Lower leg skin (tissue), 4 donors: ENCODE measurements at regions not wholly inside any gene's neighbourhood (a gene's known extent, or its start where the extent isn't known, plus 50 kb on each side); places are given as distances from the start of the nearest gene placed in this dataset.

ENCODE experiments used
- DNase-seq, 2 donors: peaks; one replicate each; pipeline ENCODE4 v3.0.0-alpha.2; 2019; ENCODE audit warnings: low spot score in 2 of 2
- H3K4me3 ChIP-seq: fragments of 200-600 bp; sonication (generic); 2 replicates; pipeline ENCODE4 v1.5.1; 2017; ENCODE audit warnings: mild to moderate bottlenecking, low read depth; ENCODE audit not compliant: poor library complexity, severe bottlenecking
- CTCF ChIP-seq, 3 donors: fragments of 450-650 bp; IDR thresholded peaks; one replicate each; pipeline ENCODE4 v1.5.1; 2016; ENCODE audit warnings: antibody characterized with exemption in 3 of 3, mild to moderate bottlenecking in 3 of 3, moderate library complexity in 2 of 3
- POLR2A ChIP-seq, 2 donors: fragments of 450-650 bp; IDR thresholded peaks; one replicate each; pipeline ENCODE4 v1.6.1; 2016 to 2017; ENCODE audit warnings: antibody characterized with exemption in 2 of 2, mild to moderate bottlenecking in 1 of 2, moderate library complexity in 1 of 2
- WGBS, 2 donors: methylation state at CpG; one replicate each; pipeline ENCODE4 v1.1.5; 2018; 5-methylcytosine and 5-hydroxymethylcytosine counted together
- intact Hi-C: fragments of 100-400 bp; cut with DNase I; formaldehyde crosslinking; loops from one replicate; pipeline ENCODE4 v1.15.0; 2023; ENCODE audit warnings: low total_unique reads

- no peak for TF ChIP-seq POLR2A (IDR thresholded peaks at IDR 0.05)
- no peak for TF ChIP-seq CTCF (IDR thresholded peaks at IDR 0.05)
- WGBS, 2 donors: 93 to 94% methylated on average over 4 of the region's 4 CpGs
- no peak for DNase-seq
- intact Hi-C loops: no loop called here
- no peak overlapping the region for H3K4me3 ChIP-seq
Observed at GRCh38 chr21:14833241-14833640, 231.6 kb downstream of the NRIP1 start.

- 91 to 93% methylated on average over 3 of the region's 3 CpGs for WGBS, 2 donors
- TF ChIP-seq CTCF (IDR thresholded peaks at IDR 0.05): no peak
- TF ChIP-seq POLR2A (IDR thresholded peaks at IDR 0.05): no peak
- H3K4me3 ChIP-seq: no peak overlapping the region
- intact Hi-C loops: no loop called here
- DNase-seq: no peak
Observed at GRCh38 chr21:14830307-14830706, 234.5 kb downstream of the NRIP1 start.

GRCh38 chr21:14829685-14830084 is 235.1 kb downstream of the NRIP1 start:
- intact Hi-C loops: no loop called here
- 80 to 90% methylated on average over 3 of the region's 3 CpGs for WGBS, 2 donors
- TF ChIP-seq POLR2A (IDR thresholded peaks at IDR 0.05) (no peak), CTCF (IDR thresholded peaks at IDR 0.05) (no peak)
- no peak for DNase-seq
- H3K4me3 ChIP-seq: no peak overlapping the region

- DNase-seq: no peak
- intact Hi-C loops: no loop called here
- 74 to 77% methylated on average over 3 of the region's 3 CpGs for WGBS, 2 donors
- H3K4me3 ChIP-seq: no peak overlapping the region
- no peak for TF ChIP-seq CTCF (IDR thresholded peaks at IDR 0.05)
- TF ChIP-seq POLR2A (IDR thresholded peaks at IDR 0.05): no peak
Observed at GRCh38 chr21:14827468-14827867, 237.3 kb downstream of the NRIP1 start.

GRCh38 chr21:14826630-14827029 is 238.2 kb downstream of the NRIP1 start:
- no peak for TF ChIP-seq CTCF (IDR thresholded peaks at IDR 0.05)
- TF ChIP-seq POLR2A (IDR thresholded peaks at IDR 0.05): no peak
- H3K4me3 ChIP-seq: no peak overlapping the region
- intact Hi-C loops: no loop called here
- WGBS, 2 donors: 87 to 90% methylated on average over 6 of the region's 6 CpGs
- no peak for DNase-seq

- H3K4me3 ChIP-seq: no peak overlapping the region
- 84 to 90% methylated on average over 3 of the region's 3 CpGs for WGBS, 2 donors
- TF ChIP-seq CTCF (IDR thresholded peaks at IDR 0.05) (no peak), POLR2A (IDR thresholded peaks at IDR 0.05) (no peak)
- no peak for DNase-seq
- intact Hi-C loops: no loop called here
Observed at GRCh38 chr21:14825514-14825974, 239.3 kb downstream of the NRIP1 start.
